Stomach smooth muscle (tissue), 2 donors: ENCODE measurements at regions not wholly inside any gene's neighbourhood (a gene's known extent, or its start where the extent isn't known, plus 50 kb on each side); places are given as distances from the start of the nearest gene placed in this dataset.
"Not testable (repeated sequence)": the region's sequence is repeated elsewhere in the genome, so short reads cannot be mapped to it uniquely, and the experiment has no call there.

Experiments used
- H3K27ac ChIP-seq: one replicate; pipeline ENCODE4 v1.7.0; 2013; ENCODE audit warnings: mild to moderate bottlenecking, low read length, inconsistent platforms
- H3K27me3 ChIP-seq, 2 donors: one replicate each; pipeline ENCODE4 v1.7.0; 2013; ENCODE audit warnings: low read length in 2 of 2; ENCODE audit not compliant: insufficient read depth in 2 of 2, control insufficient read depth in 1 of 2
- H3K36me3 ChIP-seq, 2 donors: one replicate each; pipeline ENCODE4 v1.7.0; 2013; ENCODE audit warnings: low read length in 2 of 2; ENCODE audit not compliant: control insufficient read depth in 2 of 2, insufficient read depth in 2 of 2
- H3K4me1 ChIP-seq: one replicate; pipeline ENCODE4 v1.7.0; 2013; ENCODE audit warnings: low read length; ENCODE audit not compliant: control insufficient read depth, insufficient read depth
- H3K4me3 ChIP-seq, 2 donors: one replicate each; pipeline ENCODE4 v1.7.0; 2013; ENCODE audit warnings: low read length in 2 of 2
- H3K9ac ChIP-seq, 2 donors: one replicate each; pipeline ENCODE4 v1.7.0; 2013; ENCODE audit warnings: low read length in 2 of 2, mild to moderate bottlenecking in 1 of 2
- H3K9me3 ChIP-seq, 2 donors: one replicate each; pipeline ENCODE4 v1.7.0; 2013; ENCODE audit warnings: low read length in 2 of 2; ENCODE audit not compliant: control insufficient read depth in 2 of 2
- donor health status: healthy.
- donor health status: Pancreatic carcinoma.

- H3K36me3 ChIP-seq = no peaks in the 10 kb centered on the region
- no peaks in the 10 kb centered on the region for H3K27me3 ChIP-seq
- H3K9me3 ChIP-seq = no peaks in the 10 kb centered on the region
- no peak overlapping the region for H3K27ac ChIP-seq
- peaks cover 7% of the 10 kb centered on the region for H3K4me1 ChIP-seq
- H3K9ac ChIP-seq = peak overlapping the region in 1 of 2 donors; percentile 3
- H3K4me3 ChIP-seq = peak overlapping the region in 1 of 2 donors; percentile 36
Observed at GRCh38 chr17:68760141-68760475, 158.9 kb upstream of the FAM20A start.

GRCh38 chr17:68759343-68760140 is 158.4 kb upstream of the FAM20A start:
- Histone ChIP-seq H3K4me3 (peak overlapping the region; percentile 36 to 66), H3K27ac (peak overlapping the region; percentile 24), H3K27me3 (no peaks in the 10 kb centered on the region), H3K9me3 (no peaks in the 10 kb centered on the region), H3K9ac (peak overlapping the region in 1 of 2 donors; percentile 13), H3K36me3 (no peaks in the 10 kb centered on the region), H3K4me1 (peaks cover 7% of the 10 kb centered on the region)

GRCh38 chr17:68759002-68759342 is 157.8 kb upstream of the FAM20A start:
- Histone ChIP-seq H3K4me1 (peaks cover 7% of the 10 kb centered on the region), H3K27me3 (no peaks in the 10 kb centered on the region), H3K36me3 (no peaks in the 10 kb centered on the region), H3K27ac (peak overlapping the region; percentile 24), H3K9ac (no peak overlapping the region), H3K4me3 (no peak overlapping the region), H3K9me3 (no peaks in the 10 kb centered on the region)

GRCh38 chr17:68757866-68758757 is 156.9 kb upstream of the FAM20A start:
- not testable (repeated sequence) for H3K27me3 ChIP-seq, H3K27ac ChIP-seq, H3K9me3 ChIP-seq, H3K36me3 ChIP-seq, H3K9ac ChIP-seq, H3K4me1 ChIP-seq, H3K4me3 ChIP-seq

- no peak overlapping the region for H3K27ac ChIP-seq
- H3K4me3 ChIP-seq = no peak overlapping the region
- H3K9ac ChIP-seq = no peak overlapping the region
- H3K9me3 ChIP-seq = no peaks in the 10 kb centered on the region
- peaks cover 2% of the 10 kb centered on the region for H3K4me1 ChIP-seq
- H3K36me3 ChIP-seq = no peaks in the 10 kb centered on the region
- H3K27me3 ChIP-seq = no peaks in the 10 kb centered on the region
Observed at GRCh38 chr17:68753985-68754769, 153.0 kb upstream of the FAM20A start.

GRCh38 chr17:68750208-68750562 is 149.0 kb upstream of the FAM20A start:
- no peak overlapping the region for H3K27ac ChIP-seq
- no peaks in the 10 kb centered on the region for H3K36me3 ChIP-seq
- H3K27me3 ChIP-seq = no peaks in the 10 kb centered on the region
- H3K4me3 ChIP-seq = no peak overlapping the region
- H3K9me3 ChIP-seq = no peaks in the 10 kb centered on the region
- no peak overlapping the region for H3K9ac ChIP-seq
- no peaks in the 10 kb centered on the region for H3K4me1 ChIP-seq

GRCh38 chr17:68749349-68750207 is 148.4 kb upstream of the FAM20A start:
- H3K27ac ChIP-seq = no peak overlapping the region
- no peaks in the 10 kb centered on the region for H3K27me3 ChIP-seq
- H3K9me3 ChIP-seq = no peaks in the 10 kb centered on the region
- no peaks in the 10 kb centered on the region for H3K36me3 ChIP-seq
- no peaks in the 10 kb centered on the region for H3K4me1 ChIP-seq
- H3K4me3 ChIP-seq = no peak overlapping the region
- H3K9ac ChIP-seq = no peak overlapping the region

- Histone ChIP-seq H3K4me1 (no peaks in the 10 kb centered on the region), H3K36me3 (no peaks in the 10 kb centered on the region), H3K27me3 (no peaks in the 10 kb centered on the region), H3K27ac (no peak overlapping the region), H3K9ac (no peak overlapping the region), H3K9me3 (no peaks in the 10 kb centered on the region), H3K4me3 (no peak overlapping the region)
Observed at GRCh38 chr17:68748381-68748780, 147.2 kb upstream of the FAM20A start.

GRCh38 chr17:68740555-68741447 is 139.6 kb upstream of the FAM20A start:
- H3K27ac ChIP-seq = no peak overlapping the region

More at GRCh38 chr17:68740555-68741447, 139.6 kb upstream of the FAM20A start:
- Histone ChIP-seq H3K4me3 (no peak overlapping the region), H3K9ac (no peak overlapping the region), H3K9me3 (peaks cover 5% of the 10 kb centered on the region in 2 donors), H3K36me3 (no peaks in the 10 kb centered on the region), H3K27me3 (no peaks in the 10 kb centered on the region), H3K4me1 (no peaks in the 10 kb centered on the region)
